Psoas muscle (tissue), 7 donors: ENCODE measurements at regions not wholly inside any gene's neighbourhood (a gene's known extent, or its start where the extent isn't known, plus 50 kb on each side); places are given as distances from the start of the nearest gene placed in this dataset.
"Not testable (repeated sequence)": the region's sequence is repeated elsewhere in the genome, so short reads cannot be mapped to it uniquely, and the experiment has no call there.

Experiments used
- ATAC-seq, 4 donors: fragments of 200-7000 bp; cut with Tn5 transposase; one replicate each; pipeline ENCODE4 v1.9.1; 2020; ENCODE audit warnings: moderate library complexity in 3 of 4, mild to moderate bottlenecking in 2 of 4
- DNase-seq, 2 donors: peaks; one replicate each; pipeline ENCODE4 v3.0.0-alpha.2; 2020
- H3K27ac ChIP-seq: fragments of 200-600 bp; one replicate; pipeline ENCODE4 v1.8.0; 2022
- H3K27me3 ChIP-seq, 3 donors: fragments of 200-600 bp in 1 of 3; one replicate each; pipeline versions ENCODE4 v1.6.1 to v1.8.0; 2013 to 2022; ENCODE audit warnings: low read length in 2 of 3, mild to moderate bottlenecking in 2 of 3, moderate library complexity in 1 of 3; ENCODE audit not compliant: insufficient read depth in 3 of 3
- H3K36me3 ChIP-seq, 2 donors: fragments of 200-600 bp in 1 of 2; one replicate each; pipeline versions ENCODE4 v1.6.1 to v1.8.0; 2013 to 2022; ENCODE audit warnings: low read depth in 1 of 2, mild to moderate bottlenecking in 1 of 2, moderate library complexity in 1 of 2; ENCODE audit not compliant: insufficient read depth in 1 of 2
- H3K4me1 ChIP-seq: fragments of 200-600 bp; one replicate; pipeline ENCODE4 v1.8.0; 2022
- H3K4me3 ChIP-seq: fragments of 200-600 bp; one replicate; pipeline ENCODE4 v1.8.0; 2022; ENCODE audit warnings: mild to moderate bottlenecking
- H3K9me3 ChIP-seq: fragments of 200-600 bp; one replicate; pipeline ENCODE4 v1.8.0; 2022
- WGBS, 3 donors: extraction: QIAGEN DNeasy Blood & Tissue Kit; methylation state at CpG; one replicate each; pipeline versions ENCODE4 v1.1.6 to v1.1.7; 2013; 5-methylcytosine and 5-hydroxymethylcytosine counted together
- intact Hi-C, 2 donors: fragments of 100-400 bp; cut with DNase I; formaldehyde crosslinking; loops; one replicate each; pipeline versions ENCODE4 v1.11.0 to v1.14.2; 2022
- TF ChIP-seq, protein P1 (sequence below): fragments of 200-600 bp; IDR thresholded peaks from one replicate; pipeline ENCODE4 v1.8.0; 2022; ENCODE audit warnings: antibody characterized with exemption
- donor health status: healthy with polysubstance abuse.
- donor health status: DM: no; HTN: no; CAD: no; lungs with moderate emphysema.
- donor health status: Bipolar disorder and iron deficiency.
- donor health status: healthy.
- donor health status: DM: yes; HTN: yes; CAD: no.
- donor health status: DM: no; HTN: no; CAD: no.
- donor health status: DM: yes; HTN: yes; CAD: no.

DNA sequence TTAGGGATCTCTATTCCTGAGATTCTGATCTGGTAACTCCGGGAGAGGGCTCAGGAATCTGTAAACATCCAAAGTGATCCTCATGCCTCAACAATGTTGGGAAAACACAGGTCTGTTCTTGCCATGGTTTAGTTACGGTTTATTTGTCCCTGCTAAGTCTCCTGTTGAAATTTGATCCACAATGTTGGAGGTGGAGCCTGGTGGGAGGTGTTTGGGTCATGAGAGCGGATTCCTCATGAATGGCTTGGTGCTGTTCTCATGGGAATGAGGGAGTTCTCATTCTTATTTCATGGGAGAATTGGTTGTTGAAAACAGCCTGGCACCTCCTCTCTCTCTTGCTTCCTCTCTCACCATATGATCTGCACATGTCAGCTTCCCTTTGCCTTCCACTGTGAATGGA, 608.6 kb upstream of the GOT2 start:
- TF ChIP-seq, protein P1, sequence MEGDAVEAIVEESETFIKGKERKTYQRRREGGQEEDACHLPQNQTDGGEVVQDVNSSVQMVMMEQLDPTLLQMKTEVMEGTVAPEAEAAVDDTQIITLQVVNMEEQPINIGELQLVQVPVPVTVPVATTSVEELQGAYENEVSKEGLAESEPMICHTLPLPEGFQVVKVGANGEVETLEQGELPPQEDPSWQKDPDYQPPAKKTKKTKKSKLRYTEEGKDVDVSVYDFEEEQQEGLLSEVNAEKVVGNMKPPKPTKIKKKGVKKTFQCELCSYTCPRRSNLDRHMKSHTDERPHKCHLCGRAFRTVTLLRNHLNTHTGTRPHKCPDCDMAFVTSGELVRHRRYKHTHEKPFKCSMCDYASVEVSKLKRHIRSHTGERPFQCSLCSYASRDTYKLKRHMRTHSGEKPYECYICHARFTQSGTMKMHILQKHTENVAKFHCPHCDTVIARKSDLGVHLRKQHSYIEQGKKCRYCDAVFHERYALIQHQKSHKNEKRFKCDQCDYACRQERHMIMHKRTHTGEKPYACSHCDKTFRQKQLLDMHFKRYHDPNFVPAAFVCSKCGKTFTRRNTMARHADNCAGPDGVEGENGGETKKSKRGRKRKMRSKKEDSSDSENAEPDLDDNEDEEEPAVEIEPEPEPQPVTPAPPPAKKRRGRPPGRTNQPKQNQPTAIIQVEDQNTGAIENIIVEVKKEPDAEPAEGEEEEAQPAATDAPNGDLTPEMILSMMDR = no peak
- no peak overlapping the region for H3K27ac ChIP-seq
- no peaks in the 10 kb centered on the region for H3K36me3 ChIP-seq
- H3K4me3 ChIP-seq = no peak overlapping the region
- intact Hi-C loops = no loop called here
- no peak for DNase-seq
- no peak for ATAC-seq
- no peaks in the 10 kb centered on the region for H3K4me1 ChIP-seq
- WGBS, 3 donors = 29 to 52% (median 31%) methylated on average over 3 of the region's 3 CpGs
- H3K9me3 ChIP-seq = no peaks in the 10 kb centered on the region
- no peaks in the 10 kb centered on the region for H3K27me3 ChIP-seq

GRCh38 chr16:59341368-59341767, 607.3 kb upstream of the GOT2 start:
- Histone ChIP-seq H3K36me3 (no peaks in the 10 kb centered on the region), H3K9me3 (no peaks in the 10 kb centered on the region), H3K27me3 (no peaks in the 10 kb centered on the region), H3K27ac (no peak overlapping the region), H3K4me3 (no peak overlapping the region), H3K4me1 (no peaks in the 10 kb centered on the region)
- ATAC-seq (no peak), DNase-seq (no peak)
- intact Hi-C loops = no loop called here
- 27 to 28% (median 28%) methylated on average over 2 of the region's 2 CpGs for WGBS, 3 donors
- TF ChIP-seq, protein P1 = no peak

GRCh38 chr16:59339871-59340270, 605.8 kb upstream of the GOT2 start:
- no peaks in the 10 kb centered on the region for H3K36me3 ChIP-seq
- H3K9me3 ChIP-seq = no peaks in the 10 kb centered on the region
- TF ChIP-seq, protein P1 = no peak
- 31 to 43% (median 36%) methylated on average over 2 of the region's 2 CpGs for WGBS, 3 donors
- no peaks in the 10 kb centered on the region for H3K27me3 ChIP-seq
- H3K4me3 ChIP-seq = no peak overlapping the region
- no peaks in the 10 kb centered on the region for H3K4me1 ChIP-seq
- ATAC-seq (no peak), DNase-seq (no peak)
- intact Hi-C loops = no loop called here
- H3K27ac ChIP-seq = no peak overlapping the region

DNA sequence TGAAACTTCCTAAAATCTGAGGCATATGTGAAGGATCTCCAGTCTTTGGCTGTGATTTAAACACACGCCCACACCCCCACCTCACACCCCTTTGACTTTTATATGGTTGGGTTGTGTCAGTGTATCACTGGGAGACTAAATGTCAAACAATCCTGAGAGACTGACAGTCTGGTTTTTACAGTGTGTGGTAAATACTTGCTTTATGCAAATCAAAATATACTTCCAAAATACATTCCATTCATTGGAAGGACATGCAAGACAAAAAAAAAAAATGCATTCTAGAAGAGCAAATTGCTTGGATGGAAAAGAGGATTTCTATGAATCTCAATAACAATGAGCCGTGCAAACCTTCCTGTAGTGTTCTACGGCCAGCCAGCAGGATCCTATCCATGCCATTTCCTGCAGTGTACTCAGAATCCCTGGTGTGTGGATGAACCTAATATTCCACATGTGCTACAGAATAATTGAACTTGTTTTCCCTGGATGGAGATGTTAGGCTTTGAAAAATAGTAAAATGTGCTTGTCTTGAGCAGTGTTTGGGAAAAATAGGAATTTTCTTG, 602.1 kb upstream of the GOT2 start:
- no peak for DNase-seq
- Histone ChIP-seq H3K27me3 (no peaks in the 10 kb centered on the region), H3K4me1 (no peaks in the 10 kb centered on the region), H3K36me3 (no peaks in the 10 kb centered on the region), H3K27ac (no peak overlapping the region), H3K9me3 (no peaks in the 10 kb centered on the region), H3K4me3 (no peak overlapping the region)
- WGBS, 3 donors = 51 to 65% (median 55%) methylated on average over 3 of the region's 3 CpGs
- TF ChIP-seq, protein P1 = no peak
- intact Hi-C loops = no loop called here
- ATAC-seq = no peak

- ATAC-seq, H3K9me3 ChIP-seq, H3K36me3 ChIP-seq, H3K4me3 ChIP-seq, H3K27me3 ChIP-seq, H3K27ac ChIP-seq, DNase-seq, intact Hi-C loops, H3K4me1 ChIP-seq: not testable (repeated sequence)
- WGBS, 3 donors = 94 to 96% (median 95%) methylated on average over 3 of the region's 3 CpGs
These were observed 597.6 kb upstream of the GOT2 start for GRCh38 chr16:59331708-59332107.
